ENCODE measurements at regions not wholly inside any gene's neighbourhood (a gene's known extent, or its start where the extent isn't known, plus 50 kb on each side); places are given as distances from the start of the nearest gene placed in this dataset.
A peak's percentile ranks its signal among the peaks of the same experiment; 100 is the strongest.

DNA sequence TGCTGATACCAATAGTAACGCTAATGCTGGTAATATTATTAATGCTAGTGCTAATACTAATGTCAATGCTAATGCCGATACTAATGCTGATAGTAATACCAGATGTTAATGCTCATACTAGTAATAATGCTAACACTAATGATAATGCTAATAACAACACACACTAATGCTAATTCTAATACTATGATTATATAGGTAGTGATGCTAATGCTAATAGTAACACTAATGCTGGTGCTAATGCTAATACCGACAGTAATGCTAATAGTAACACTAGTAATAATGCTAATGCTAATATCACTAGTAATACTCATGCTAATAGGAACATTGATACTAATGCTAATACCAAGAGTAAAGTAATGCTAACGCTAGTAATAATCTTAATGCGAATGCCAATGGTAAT, 406.4 kb upstream of the RNF32 start:
- H3K4me3 ChIP-seq, result no peak overlapping the region
- no peak overlapping the region for H3K27ac ChIP-seq
- DNase-seq (ENCODE audit: low spot score), result no peak
- no peak for TF ChIP-seq CTCF (IDR thresholded peaks at IDR 0.05)

DNA sequence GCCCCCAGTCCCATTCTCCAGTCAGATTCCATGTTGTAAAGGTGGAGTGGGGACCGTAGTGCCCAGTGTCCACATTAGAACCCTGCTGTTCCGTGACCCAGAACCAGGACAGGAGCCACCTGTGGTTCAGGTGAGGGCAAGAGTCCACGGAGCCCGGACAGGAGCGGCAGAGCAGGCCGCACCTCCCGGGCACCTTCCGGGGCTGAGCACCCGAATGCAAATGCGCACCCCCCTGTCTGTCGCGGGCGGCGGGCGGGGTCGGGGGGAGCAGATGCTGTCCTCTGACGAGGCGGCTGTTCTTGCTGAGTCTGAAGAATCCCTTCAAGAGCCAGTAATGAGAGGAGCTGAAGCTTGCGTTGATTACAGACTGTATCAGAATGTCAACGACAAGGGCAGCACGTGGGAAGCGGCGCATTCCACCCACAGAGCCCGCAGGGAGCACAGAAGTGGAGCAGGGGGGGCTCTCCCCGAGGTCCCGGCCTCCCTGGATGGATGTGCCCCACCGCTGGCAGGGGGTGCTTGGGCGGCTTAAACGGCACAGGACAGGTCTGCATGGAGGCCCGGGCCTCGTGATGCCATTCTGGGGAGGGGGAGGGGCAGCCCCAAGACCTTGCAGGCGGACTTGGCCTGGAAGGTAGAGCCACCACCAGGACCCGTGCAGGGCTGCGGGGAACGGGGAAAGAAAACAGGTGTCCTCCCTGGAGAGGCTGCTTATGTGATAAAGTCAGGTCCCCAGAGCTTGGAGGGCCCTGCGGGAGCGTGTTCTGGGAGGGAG, 407.5 kb upstream of the RNF32 start:
- Histone ChIP-seq H3K4me3 (no peak overlapping the region), H3K27ac (no peak overlapping the region)
- TF ChIP-seq CTCF (IDR thresholded peaks at IDR 0.05), result no peak
- DNase-seq (ENCODE audit: low spot score), result peak; percentile 64

- H3K27ac ChIP-seq, result no peak overlapping the region
- peak; percentile 8 for DNase-seq (ENCODE audit: low spot score)
- no peak for TF ChIP-seq CTCF (IDR thresholded peaks at IDR 0.05)
- no peak overlapping the region for H3K4me3 ChIP-seq
Measured at GRCh38 chr7:156230576-156230975, 410.0 kb upstream of the RNF32 start.

DNA sequence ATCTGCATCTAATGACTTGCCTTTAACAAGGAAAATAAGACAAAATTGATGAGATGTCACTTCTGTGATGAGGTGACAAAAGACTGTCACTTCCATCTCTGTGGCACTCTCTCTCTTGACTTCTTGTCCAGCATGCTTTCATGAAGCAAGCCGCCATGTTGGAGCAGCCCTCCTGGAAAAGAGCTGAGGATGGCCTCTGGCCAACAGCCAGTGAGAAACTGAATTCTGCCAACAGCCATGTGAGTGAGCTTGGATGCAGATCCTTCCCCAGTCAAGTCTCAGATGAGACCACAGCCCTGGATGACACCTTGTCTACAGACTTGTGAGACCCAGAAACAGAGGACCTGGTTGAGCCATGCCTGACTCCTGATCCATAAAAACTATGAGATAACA, 412.6 kb upstream of the SHH start:
- DNase-seq (ENCODE audit: low spot score), result peak; percentile 35
- no peak overlapping the region for H3K4me3 ChIP-seq
- H3K27ac ChIP-seq, result no peak overlapping the region
- no peak for TF ChIP-seq CTCF (IDR thresholded peaks at IDR 0.05)

DNA sequence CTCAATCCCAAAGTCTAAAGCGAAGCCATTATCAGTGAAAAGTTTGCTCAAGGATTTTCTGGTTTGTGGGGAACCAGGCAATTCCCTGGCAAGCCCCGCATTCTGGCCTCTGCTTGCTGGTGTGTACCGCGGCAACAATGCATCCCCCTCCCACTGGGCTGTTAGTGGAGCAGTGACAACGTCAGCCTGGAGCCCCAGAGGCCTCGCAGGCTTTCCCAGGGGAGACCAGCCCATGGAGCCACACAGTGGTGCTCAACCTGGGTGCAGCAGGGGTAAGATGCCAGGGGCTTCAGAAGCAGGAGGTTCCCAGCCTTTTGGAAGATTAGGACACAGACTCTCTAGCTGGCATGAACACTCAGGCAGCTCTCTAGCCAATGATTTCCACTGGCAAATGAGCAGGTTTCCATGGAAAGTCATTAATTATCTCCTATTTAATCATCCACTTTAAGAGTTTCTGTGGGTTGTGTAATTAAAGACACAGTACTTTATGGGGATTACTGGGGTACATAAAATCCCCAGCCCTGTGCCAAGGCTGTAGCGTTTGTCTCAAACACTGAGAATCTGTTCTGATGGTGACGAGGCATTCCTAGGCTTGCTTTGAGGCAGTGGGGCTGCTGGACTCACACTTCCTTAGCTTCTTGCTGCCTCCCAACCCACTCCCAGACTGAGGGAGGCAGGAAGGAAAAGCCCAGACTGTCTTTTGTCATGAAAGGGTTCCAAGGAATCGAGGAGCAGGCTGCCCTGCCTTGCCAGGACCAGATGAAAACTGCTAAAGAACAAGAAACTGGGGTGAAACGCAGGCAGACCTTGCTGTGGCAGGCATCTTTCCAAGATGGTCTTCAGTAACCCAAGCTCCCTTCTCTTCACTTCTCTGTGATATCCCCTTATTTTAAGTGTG, 411.9 kb upstream of the SHH start:
- H3K4me3 ChIP-seq, result no peak overlapping the region
- no peak for TF ChIP-seq CTCF (IDR thresholded peaks at IDR 0.05)
- H3K27ac ChIP-seq, result no peak overlapping the region
- peak; percentile 50 for DNase-seq (ENCODE audit: low spot score)

- peak; percentile 29 for DNase-seq (ENCODE audit: low spot score)
- H3K27ac ChIP-seq, result no peak overlapping the region
- no peak overlapping the region for H3K4me3 ChIP-seq
- TF ChIP-seq CTCF (IDR thresholded peaks at IDR 0.05), result no peak
Measured at GRCh38 chr7:156222611-156223010, 410.3 kb upstream of the SHH start.

Data from coronary artery (tissue), 2 donors.